Tibial nerve (tissue), 4 donors: ENCODE measurements at regions not wholly inside any gene's neighbourhood (a gene's known extent, or its start where the extent isn't known, plus 50 kb on each side); places are given as distances from the start of the nearest gene placed in this dataset.

Source experiments
- DNase-seq, 2 donors: peaks; one replicate each; pipeline ENCODE4 v3.0.0-alpha.2; 2019; ENCODE audit warnings: low spot score in 2 of 2
- H3K27ac ChIP-seq, 4 donors: fragments of 200-600 bp; sonication (generic) in 3 of 4; one replicate each; pipeline ENCODE4 v1.5.1; 2017 to 2019; ENCODE audit warnings: mild to moderate bottlenecking in 1 of 4
- H3K27me3 ChIP-seq, 2 donors: fragments of 200-600 bp; sonication (generic) in 1 of 2; one replicate each; pipeline versions ENCODE4 v1.5.1 to v1.6.0; 2017 to 2019
- H3K36me3 ChIP-seq, 3 donors: fragments of 200-600 bp; sonication (generic); one replicate each; pipeline ENCODE4 v1.5.1; 2018 to 2019
- H3K4me1 ChIP-seq, 4 donors: fragments of 200-600 bp; sonication (generic) in 3 of 4; one replicate each; pipeline ENCODE4 v1.5.1; 2017 to 2019
- H3K4me3 ChIP-seq, 4 donors: fragments of 200-600 bp; sonication (generic) in 3 of 4; one replicate each; pipeline ENCODE4 v1.5.1; 2017 to 2019; ENCODE audit warnings: mild to moderate bottlenecking in 1 of 4, moderate library complexity in 1 of 4
- H3K9me3 ChIP-seq, 4 donors: fragments of 200-600 bp; sonication (generic) in 3 of 4; one replicate each; pipeline ENCODE4 v1.5.1; 2017 to 2019
- EP300 ChIP-seq, 2 donors: sonication (generic); formaldehyde crosslinking; IDR thresholded peaks; one replicate each; pipeline ENCODE4 v1.6.1; 2017; ENCODE audit warnings: antibody characterized with exemption in 2 of 2, mild to moderate bottlenecking in 1 of 2
- POLR2A ChIP-seq, 2 donors: fragments of 450-650 bp; IDR thresholded peaks; one replicate each; pipeline ENCODE4 v1.6.1; 2017; ENCODE audit warnings: antibody characterized with exemption in 2 of 2, mild to moderate bottlenecking in 2 of 2, moderate library complexity in 2 of 2
- whole genome bisulfite sequencing, 2 donors: methylation state at CpG; one replicate each; pipeline ENCODE4 v1.1.5; 2018; 5-methylcytosine and 5-hydroxymethylcytosine counted together
- TF ChIP-seq, protein P1 (sequence below), 5 experiments: fragments of 200-600 bp in 3 of 5; fragments of 450-650 bp in 2 of 5; sonication (generic) in 3 of 5; IDR thresholded peaks; one replicate each; pipeline ENCODE4 v1.5.1; 2016 to 2019; ENCODE audit warnings: antibody characterized with exemption in 5 of 5, mild to moderate bottlenecking in 3 of 5, moderate library complexity in 2 of 5

DNA sequence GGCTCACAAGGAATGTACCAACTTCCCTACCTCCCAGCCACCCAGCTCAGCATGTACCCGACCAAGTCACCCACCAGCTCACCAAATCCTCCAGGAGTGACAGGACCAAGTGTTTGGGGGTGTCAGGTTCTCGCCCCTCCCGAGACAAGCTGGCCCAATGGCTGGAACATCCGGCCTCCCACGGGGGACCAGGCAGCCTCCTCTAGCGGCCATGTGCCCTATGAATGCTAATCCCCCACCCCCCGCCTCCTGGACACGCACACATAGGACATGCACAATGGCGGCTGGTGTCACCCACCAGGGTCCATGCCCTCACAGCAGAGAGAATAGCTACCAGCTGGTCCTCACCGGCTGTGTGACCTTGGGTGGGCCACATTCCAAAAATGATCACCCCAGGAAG lies 151.0 kb downstream of the MN1 start:
- H3K9me3 ChIP-seq: no peaks in the 10 kb centered on the region
- TF ChIP-seq, protein P1, sequence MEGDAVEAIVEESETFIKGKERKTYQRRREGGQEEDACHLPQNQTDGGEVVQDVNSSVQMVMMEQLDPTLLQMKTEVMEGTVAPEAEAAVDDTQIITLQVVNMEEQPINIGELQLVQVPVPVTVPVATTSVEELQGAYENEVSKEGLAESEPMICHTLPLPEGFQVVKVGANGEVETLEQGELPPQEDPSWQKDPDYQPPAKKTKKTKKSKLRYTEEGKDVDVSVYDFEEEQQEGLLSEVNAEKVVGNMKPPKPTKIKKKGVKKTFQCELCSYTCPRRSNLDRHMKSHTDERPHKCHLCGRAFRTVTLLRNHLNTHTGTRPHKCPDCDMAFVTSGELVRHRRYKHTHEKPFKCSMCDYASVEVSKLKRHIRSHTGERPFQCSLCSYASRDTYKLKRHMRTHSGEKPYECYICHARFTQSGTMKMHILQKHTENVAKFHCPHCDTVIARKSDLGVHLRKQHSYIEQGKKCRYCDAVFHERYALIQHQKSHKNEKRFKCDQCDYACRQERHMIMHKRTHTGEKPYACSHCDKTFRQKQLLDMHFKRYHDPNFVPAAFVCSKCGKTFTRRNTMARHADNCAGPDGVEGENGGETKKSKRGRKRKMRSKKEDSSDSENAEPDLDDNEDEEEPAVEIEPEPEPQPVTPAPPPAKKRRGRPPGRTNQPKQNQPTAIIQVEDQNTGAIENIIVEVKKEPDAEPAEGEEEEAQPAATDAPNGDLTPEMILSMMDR (IDR thresholded peaks at IDR 0.05): no peak
- TF ChIP-seq EP300 (IDR thresholded peaks at IDR 0.05) (no peak), POLR2A (IDR thresholded peaks at IDR 0.05) (no peak)
- H3K36me3 ChIP-seq: no peaks in the 10 kb centered on the region
- peaks cover 0 to 3% (median 0%) of the 10 kb centered on the region in 4 donors for H3K4me1 ChIP-seq
- WGBS, 2 donors: 76 to 93% methylated on average over 4 to 9 of the region's 10 CpGs
- H3K27me3 ChIP-seq: no peaks in the 10 kb centered on the region
- H3K4me3 ChIP-seq: no peak overlapping the region
- no peak overlapping the region for H3K27ac ChIP-seq
- DNase-seq: no peak

DNA sequence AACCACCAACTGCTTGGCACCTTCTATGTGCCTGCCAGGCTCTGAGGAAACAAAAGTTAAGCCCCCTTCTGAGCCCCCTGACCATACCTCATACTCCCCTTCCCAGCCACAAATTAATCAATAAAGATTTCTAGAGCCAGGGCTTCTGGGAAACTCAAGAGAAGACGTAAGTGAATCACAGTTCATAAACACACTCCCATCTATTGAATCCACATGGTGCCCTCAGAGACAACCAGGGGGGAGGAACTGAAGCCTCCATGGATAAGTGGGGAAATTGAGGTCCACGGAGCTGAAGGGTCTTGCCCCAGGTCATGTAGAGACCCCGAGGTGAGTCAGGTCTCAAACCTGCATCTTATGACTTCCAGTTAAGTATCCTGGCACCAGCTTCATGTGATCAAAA lies 150.6 kb downstream of the MN1 start:
- DNase-seq: no peak
- TF ChIP-seq, protein P1 (IDR thresholded peaks at IDR 0.05): no peak
- TF ChIP-seq POLR2A (IDR thresholded peaks at IDR 0.05) (no peak), EP300 (IDR thresholded peaks at IDR 0.05) (no peak)
- Histone ChIP-seq H3K36me3 (no peaks in the 10 kb centered on the region), H3K27ac (no peak overlapping the region), H3K27me3 (no peaks in the 10 kb centered on the region), H3K4me1 (peaks cover 0 to 3% (median 0%) of the 10 kb centered on the region in 4 donors), H3K9me3 (peaks cover 0 to 3% (median 0%) of the 10 kb centered on the region in 4 donors), H3K4me3 (no peak overlapping the region)
- 65 to 71% methylated on average over 3 of the region's 3 CpGs for WGBS, 2 donors

DNA sequence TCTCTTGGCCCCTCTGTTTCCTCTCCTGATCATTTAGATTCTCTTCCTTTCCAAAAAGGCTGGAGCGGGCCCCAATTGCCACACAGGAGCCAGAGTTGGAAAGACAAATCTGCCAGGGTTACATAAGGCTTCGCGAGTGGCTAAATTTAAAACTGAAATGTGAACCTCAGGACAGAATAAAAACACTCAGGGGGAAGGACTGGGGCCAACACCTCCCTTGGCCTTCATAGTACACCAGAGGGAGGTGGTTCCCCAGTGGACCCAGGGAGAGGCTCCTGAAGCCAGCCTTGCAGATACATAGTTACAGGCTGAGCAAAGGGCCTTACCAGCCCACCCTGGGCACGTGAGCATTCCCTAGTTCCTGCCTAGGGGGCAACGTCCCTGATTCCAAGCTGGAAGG lies 150.1 kb downstream of the MN1 start:
- Histone ChIP-seq H3K36me3 (no peaks in the 10 kb centered on the region), H3K27ac (no peak overlapping the region), H3K9me3 (peaks cover 0 to 8% (median 0%) of the 10 kb centered on the region in 4 donors), H3K27me3 (no peaks in the 10 kb centered on the region), H3K4me1 (peaks cover 0 to 3% (median 0%) of the 10 kb centered on the region in 4 donors), H3K4me3 (no peak overlapping the region)
- no peak for DNase-seq
- WGBS, 2 donors: 54 to 70% methylated on average over 5 of the region's 5 CpGs
- TF ChIP-seq POLR2A (IDR thresholded peaks at IDR 0.05): no peak
- no peak for TF ChIP-seq EP300 (IDR thresholded peaks at IDR 0.05)
- TF ChIP-seq, protein P1 (IDR thresholded peaks at IDR 0.05): no peak

DNA sequence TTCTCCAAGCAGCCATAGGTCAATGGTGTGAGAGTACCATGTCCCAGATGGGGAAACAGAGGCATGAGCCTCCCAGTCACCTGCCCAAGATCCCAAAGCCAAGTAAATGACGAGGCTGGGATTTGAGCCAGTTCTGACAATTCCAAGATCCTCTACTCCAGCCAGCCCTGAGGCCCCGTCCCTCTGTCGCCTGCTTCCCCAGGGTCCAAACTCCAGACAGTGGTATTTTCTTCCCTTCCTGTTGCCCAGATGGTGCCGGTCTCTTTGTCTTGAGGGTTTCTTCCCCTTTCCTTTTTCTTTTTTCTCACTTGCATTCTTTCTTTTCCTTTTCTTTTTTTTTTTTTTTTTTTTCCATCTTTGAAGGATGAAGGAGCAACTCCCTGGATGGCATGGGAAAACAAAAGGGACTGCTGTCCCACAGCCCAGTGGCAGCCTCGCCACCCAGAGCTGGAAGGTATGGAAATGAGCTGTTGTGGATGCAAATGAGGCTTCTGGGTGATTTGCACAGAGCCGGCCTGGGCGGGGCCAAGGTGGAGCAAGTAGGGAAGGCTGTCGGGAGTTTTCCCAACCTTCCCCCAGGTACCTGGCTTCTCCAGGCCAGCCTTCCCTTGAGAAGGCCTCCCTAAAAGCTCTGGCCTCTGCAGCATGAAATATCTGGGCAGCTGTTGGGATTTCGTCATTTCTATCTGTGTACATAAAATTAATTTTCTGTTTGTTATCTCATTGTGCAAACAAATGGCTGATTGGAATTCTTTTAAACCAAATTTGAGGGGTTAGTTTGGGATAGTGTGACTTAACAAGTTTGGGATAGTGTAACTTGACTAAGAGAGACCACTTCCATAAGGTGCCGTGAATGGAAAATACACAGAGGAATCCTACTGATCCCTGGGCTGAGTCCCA lies 146.8 kb downstream of the MN1 start:
- peaks cover 0 to 18% (median 0%) of the 10 kb centered on the region in 4 donors for H3K9me3 ChIP-seq
- no peak overlapping the region for H3K4me3 ChIP-seq
- no peak for DNase-seq
- H3K4me1 ChIP-seq: peaks cover 0 to 3% (median 0%) of the 10 kb centered on the region in 4 donors
- TF ChIP-seq EP300 (IDR thresholded peaks at IDR 0.05): no peak
- TF ChIP-seq, protein P1 (IDR thresholded peaks at IDR 0.05): no peak
- no peak for TF ChIP-seq POLR2A (IDR thresholded peaks at IDR 0.05)
- 43 to 47% methylated on average over 10 of the region's 10 CpGs for WGBS, 2 donors
- no peaks in the 10 kb centered on the region for H3K36me3 ChIP-seq
- no peak overlapping the region for H3K27ac ChIP-seq
- H3K27me3 ChIP-seq: no peaks in the 10 kb centered on the region

DNA sequence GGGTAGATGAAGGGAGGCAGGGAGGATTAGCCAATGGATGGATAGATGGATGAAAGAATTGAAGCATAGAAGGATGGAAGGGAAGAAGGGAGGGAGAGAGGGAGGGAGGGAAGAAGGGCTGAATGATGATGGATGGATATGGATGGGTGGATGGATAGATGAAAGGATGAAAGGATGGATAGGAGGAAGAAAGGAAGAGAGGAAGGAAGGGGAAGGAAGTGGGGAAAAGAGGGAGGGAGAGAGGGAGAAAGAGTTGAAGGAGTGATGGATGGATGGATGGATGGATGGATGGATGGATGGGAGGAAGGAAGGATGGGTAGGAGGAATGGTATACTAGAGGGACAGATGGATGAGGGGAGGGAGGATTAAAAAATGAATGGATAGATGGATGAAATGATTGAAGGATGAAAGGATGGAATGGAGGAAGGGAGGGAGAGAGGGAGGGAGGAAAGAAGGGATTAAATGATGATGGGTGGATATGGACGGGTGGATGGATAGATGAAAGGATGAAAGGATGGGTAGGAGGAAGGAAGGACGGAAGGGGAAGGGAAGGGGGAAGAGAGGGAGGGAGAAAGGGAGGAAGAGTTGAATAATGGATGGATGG lies 145.9 kb downstream of the MN1 start:
- peaks cover 0 to 3% (median 0%) of the 10 kb centered on the region in 4 donors for H3K4me1 ChIP-seq
- H3K9me3 ChIP-seq: peaks cover 0 to 18% (median 0%) of the 10 kb centered on the region in 4 donors
- no peak overlapping the region for H3K4me3 ChIP-seq
- no peaks in the 10 kb centered on the region for H3K36me3 ChIP-seq
- WGBS, 2 donors: 84 to 88% methylated on average over 2 of the region's 2 CpGs
- no peak overlapping the region for H3K27ac ChIP-seq
- H3K27me3 ChIP-seq: no peaks in the 10 kb centered on the region
- no peak for DNase-seq
- TF ChIP-seq POLR2A (IDR thresholded peaks at IDR 0.05): no peak
- TF ChIP-seq, protein P1 (IDR thresholded peaks at IDR 0.05): no peak
- no peak for TF ChIP-seq EP300 (IDR thresholded peaks at IDR 0.05)
